ENCODE measurements at regions not wholly inside any gene's neighbourhood (a gene's known extent, or its start where the extent isn't known, plus 50 kb on each side); places are given as distances from the start of the nearest gene placed in this dataset.

DNA sequence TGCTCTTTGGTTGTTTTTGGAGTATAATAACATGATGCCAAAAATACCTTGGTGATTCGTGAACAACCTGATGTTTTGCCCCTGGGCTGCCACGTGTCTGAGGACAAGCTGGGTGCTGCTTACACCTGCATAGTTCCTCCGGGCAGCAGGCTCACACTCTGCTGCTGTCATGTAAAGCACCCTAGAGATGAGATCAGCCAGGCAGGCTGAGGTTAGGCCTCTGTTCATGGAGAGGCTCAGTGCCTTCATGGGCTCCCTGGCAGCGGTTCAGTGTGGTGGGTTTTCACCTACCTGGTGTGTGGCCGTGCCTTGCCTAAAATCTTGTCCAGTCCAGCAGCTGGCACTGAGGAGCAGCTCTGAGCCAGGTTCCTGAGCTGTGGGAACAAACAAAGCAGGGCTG lies 60.1 kb upstream of the TAGAP start:
- Histone ChIP-seq H3K4ac (ENCODE audit: low read depth, low read length) (no peak overlapping the region), H3K27me3 (ENCODE audit: insufficient read depth, low read length) (no peaks in the 10 kb centered on the region), H2BK15ac (ENCODE audit: low read depth, low read length) (no peak overlapping the region; the same call in 1 of the 2 replicates), H4K91ac (ENCODE audit: insufficient read length, low read depth, low read length) (no peak overlapping the region), H2AFZ (ENCODE audit: low read length) (no peak overlapping the region), H3T11ph (ENCODE audit: low read length) (no peak overlapping the region), H3K23me2 (ENCODE audit: insufficient read length, low read depth, low read length, poor library complexity, severe bottlenecking) (no peaks in the 10 kb centered on the region), H3K79me2 (ENCODE audit: insufficient read depth, low read length) (no peaks in the 10 kb centered on the region), H4K5ac (ENCODE audit: insufficient read length, low read depth, low read length) (no peak overlapping the region), H4K8ac (replicated peaks; ENCODE audit: insufficient read length, low read depth, low read length) (no peak overlapping the region), H3K56ac (ENCODE audit: insufficient read length, low read depth, low read length) (no peak overlapping the region), H3K79me1 (ENCODE audit: insufficient read depth, low read depth, low read length, poor library complexity, severe bottlenecking) (no peaks in the 10 kb centered on the region), H3K23ac (ENCODE audit: insufficient read length, low read depth, low read length) (no peak overlapping the region), H2BK5ac (ENCODE audit: insufficient read length, low read length) (no peak overlapping the region), H3K4me1 (ENCODE audit: insufficient read depth, low read length) (no peaks in the 10 kb centered on the region; the same call in 1 of the 2 replicates), H2AK5ac (ENCODE audit: insufficient read length, low read length) (no peak overlapping the region), H3K18ac (ENCODE audit: insufficient read length, low read depth, low read length) (no peak overlapping the region), H2BK120ac (ENCODE audit: low read depth, low read length, poor library complexity, severe bottlenecking) (no peak overlapping the region), H4K20me1 (ENCODE audit: control insufficient read depth, insufficient read depth, insufficient read length) (no peaks in the 10 kb centered on the region), H2BK20ac (ENCODE audit: low read depth, low read length, poor library complexity, severe bottlenecking) (no peak overlapping the region), H3K9me3 (ENCODE audit: control insufficient read depth, low read depth, low read length) (no peaks in the 10 kb centered on the region), H3K27ac (ENCODE audit: insufficient read length, low read depth, low read length) (no peak overlapping the region), H3K4me2 (ENCODE audit: insufficient read depth, insufficient read length, low read length) (no peak overlapping the region), H3K14ac (ENCODE audit: insufficient read depth, low read length) (no peak overlapping the region; the same call in 1 of the 2 replicates), H3K9ac (ENCODE audit: extremely low read depth, insufficient read length, low read length) (no peak overlapping the region), H2BK12ac (ENCODE audit: insufficient read length, low read depth, low read length) (no peak overlapping the region)
- WGBS (ENCODE audit: extremely low coverage, insufficient read length, low lambda C conversion rate): no CpG with 5 or more reads among the region's 5 CpGs
- Mint-ChIP-seq H3K27me3 (ENCODE audit: low read depth) (no peaks in the 10 kb centered on the region), H3K4me1 (peaks cover 14 to 18% of the 10 kb centered on the region in 2 experiments), H3K27ac (no peak overlapping the region), H3K36me3 (ENCODE audit: insufficient read depth in 1 of 3, low read depth in 3 of 3) (no peaks in the 10 kb centered on the region), H3K4me3 (no peak overlapping the region), H3K9me3 (no peaks in the 10 kb centered on the region)
- TF ChIP-seq, protein P1, sequence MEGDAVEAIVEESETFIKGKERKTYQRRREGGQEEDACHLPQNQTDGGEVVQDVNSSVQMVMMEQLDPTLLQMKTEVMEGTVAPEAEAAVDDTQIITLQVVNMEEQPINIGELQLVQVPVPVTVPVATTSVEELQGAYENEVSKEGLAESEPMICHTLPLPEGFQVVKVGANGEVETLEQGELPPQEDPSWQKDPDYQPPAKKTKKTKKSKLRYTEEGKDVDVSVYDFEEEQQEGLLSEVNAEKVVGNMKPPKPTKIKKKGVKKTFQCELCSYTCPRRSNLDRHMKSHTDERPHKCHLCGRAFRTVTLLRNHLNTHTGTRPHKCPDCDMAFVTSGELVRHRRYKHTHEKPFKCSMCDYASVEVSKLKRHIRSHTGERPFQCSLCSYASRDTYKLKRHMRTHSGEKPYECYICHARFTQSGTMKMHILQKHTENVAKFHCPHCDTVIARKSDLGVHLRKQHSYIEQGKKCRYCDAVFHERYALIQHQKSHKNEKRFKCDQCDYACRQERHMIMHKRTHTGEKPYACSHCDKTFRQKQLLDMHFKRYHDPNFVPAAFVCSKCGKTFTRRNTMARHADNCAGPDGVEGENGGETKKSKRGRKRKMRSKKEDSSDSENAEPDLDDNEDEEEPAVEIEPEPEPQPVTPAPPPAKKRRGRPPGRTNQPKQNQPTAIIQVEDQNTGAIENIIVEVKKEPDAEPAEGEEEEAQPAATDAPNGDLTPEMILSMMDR (conservative IDR thresholded peaks at IDR 0.05): no peak
- no peak for DNase-seq

Data from H9 (cell line).